Keratinocyte (primary cell): ENCODE measurements at regions not wholly inside any gene's neighbourhood (a gene's known extent, or its start where the extent isn't known, plus 50 kb on each side); places are given as distances from the start of the nearest gene placed in this dataset.

Experiments used
- DNase-seq: peaks from one replicate; pipeline ENCODE4 v3.0.0-alpha.2; 2011; ENCODE audit warnings: low read depth, missing footprints, low spot score
- FAIRE-seq: peaks from 2 replicates; lab custom pipeline; 2011; peaks lifted over from hg19 to GRCh38; lab: Jason Lieb, UNC
- H2AFZ ChIP-seq: 2 replicates; pipeline ENCODE4 v1.6.0; 2012; ENCODE audit warnings: low read length, control low read depth, inconsistent platforms; ENCODE audit not compliant: control insufficient read depth
- H3K27ac ChIP-seq: 2 replicates; pipeline ENCODE4 v1.5.1; 2011; ENCODE audit warnings: low read length; ENCODE audit not compliant: control insufficient read depth, insufficient read depth
- H3K27me3 ChIP-seq: 3 replicates; pipeline ENCODE4 v1.6.0; 2011; ENCODE audit warnings: low read length; ENCODE audit not compliant: control insufficient read depth, insufficient read depth; ENCODE audit errors: extremely low read depth
- H3K36me3 ChIP-seq, 2 experiments: 2 replicates in 1 of 2; 3 replicates in 1 of 2; pipeline ENCODE4 v1.5.1; 2011; ENCODE audit warnings: low read length in 2 of 2, mild to moderate bottlenecking in 1 of 2; ENCODE audit not compliant: control insufficient read depth in 2 of 2, insufficient read depth in 2 of 2; ENCODE audit errors: extremely low read depth in 1 of 2
- H3K4me1 ChIP-seq: 3 replicates; pipeline ENCODE4 v1.5.1; 2011; ENCODE audit warnings: low read length; ENCODE audit not compliant: control insufficient read depth, insufficient read depth; ENCODE audit errors: extremely low read depth
- H3K4me2 ChIP-seq: 3 replicates; pipeline ENCODE4 v1.6.0; 2011; ENCODE audit warnings: low read depth, low read length; ENCODE audit not compliant: control insufficient read depth, insufficient read depth; ENCODE audit errors: extremely low read depth
- H3K4me3 ChIP-seq, 3 experiments: fragments of 200-600 bp in 1 of 3; sonication (generic) in 1 of 3; 2 replicates in 2 of 3; 3 replicates in 1 of 3; pipeline ENCODE4 v1.5.1; 2011 to 2016; ENCODE audit warnings: low read length in 3 of 3, mild to moderate bottlenecking in 3 of 3, control low read depth in 2 of 3, inconsistent platforms in 1 of 3, low read depth in 1 of 3, mixed read lengths in 1 of 3, mixed run types in 1 of 3, moderate library complexity in 1 of 3; ENCODE audit not compliant: control insufficient read depth in 2 of 3, insufficient read depth in 2 of 3; ENCODE audit errors: extremely low read depth in 1 of 3
- H3K79me2 ChIP-seq: 2 replicates; pipeline ENCODE4 v1.6.0; 2012; ENCODE audit warnings: low read length; ENCODE audit not compliant: control insufficient read depth, insufficient read depth
- H3K9ac ChIP-seq: 3 replicates; pipeline ENCODE4 v1.6.0; 2011; ENCODE audit warnings: low read length; ENCODE audit not compliant: control insufficient read depth, insufficient read depth; ENCODE audit errors: extremely low read depth
- H3K9me1 ChIP-seq: 3 replicates; pipeline ENCODE4 v1.6.0; 2011; ENCODE audit warnings: low read length; ENCODE audit not compliant: control insufficient read depth, insufficient read depth; ENCODE audit errors: extremely low read depth
- H3K9me3 ChIP-seq: 2 replicates; pipeline ENCODE4 v1.5.1; 2012; ENCODE audit warnings: low read depth, low read length; ENCODE audit not compliant: control insufficient read depth
- H4K20me1 ChIP-seq: 3 replicates; pipeline ENCODE4 v1.6.0; 2011; ENCODE audit warnings: low read length; ENCODE audit not compliant: control insufficient read depth, insufficient read depth; ENCODE audit errors: extremely low read depth
- CTCF ChIP-seq, 3 experiments: IDR thresholded peaks in 1 of 3; conservative IDR thresholded peaks in 1 of 3; optimal IDR thresholded peaks in 1 of 3; 2 replicates in 2 of 3; 3 replicates in 1 of 3; pipeline versions ENCODE3 to v1.5.1; 2011; ENCODE audit warnings: low read length in 3 of 3, mild to moderate bottlenecking in 3 of 3, moderate library complexity in 2 of 3, control low read depth in 1 of 3, inconsistent platforms in 1 of 3; ENCODE audit not compliant: insufficient read depth in 2 of 3; ENCODE audit errors: extremely low read depth in 1 of 3
- EZH2 ChIP-seq: IDR thresholded peaks from one replicate; pipeline ENCODE4 v1.6.1; 2012; ENCODE audit warnings: inconsistent platforms, mild to moderate bottlenecking, low read length, moderate library complexity
- dilution Hi-C: fragments of 300-500 bp; cut with MboI; formaldehyde crosslinking; loops from one replicate; pipeline ENCODE4 v1.7.0; 2020; ENCODE audit warnings: low sequenced_read_pairs; ENCODE audit not compliant: extremely low pct_ligation_motif_present

- FAIRE-seq (no peak), DNase-seq (no peak)
- Histone ChIP-seq H3K9ac (no peak overlapping the region), H3K9me3 (no peaks in the 10 kb centered on the region), H3K4me3 (no peak overlapping the region), H4K20me1 (no peaks in the 10 kb centered on the region), H2AFZ (no peak overlapping the region), H3K9me1 (no peaks in the 10 kb centered on the region), H3K27me3 (no peaks in the 10 kb centered on the region), H3K4me2 (no peak overlapping the region), H3K36me3 (no peaks in the 10 kb centered on the region), H3K27ac (no peak overlapping the region), H3K4me1 (no peaks in the 10 kb centered on the region), H3K79me2 (no peaks in the 10 kb centered on the region)
- no peak for TF ChIP-seq CTCF (optimal IDR thresholded peaks at IDR 0.05 in 1 of 3, IDR thresholded peaks at IDR 0.05 in 1 of 3, conservative IDR thresholded peaks at IDR 0.05 in 1 of 3; ENCODE audit: extremely low read depth in 1 of 3, insufficient read depth in 2 of 3, low read length in 3 of 3)
- no peak for TF ChIP-seq EZH2
- dilution Hi-C loops, result no loop called here
These were observed 311.3 kb downstream of the KLF12 start for GRCh38 chr13:73822668-73823592.

GRCh38 chr13:73820688-73821087 lies 313.5 kb downstream of the KLF12 start:
- H3K9me1 ChIP-seq, result no peaks in the 10 kb centered on the region
- H3K79me2 ChIP-seq, result no peaks in the 10 kb centered on the region
- H4K20me1 ChIP-seq, result no peaks in the 10 kb centered on the region
- H3K9ac ChIP-seq, result no peak overlapping the region
- no peak overlapping the region for H3K4me3 ChIP-seq
- TF ChIP-seq EZH2, result no peak
- no peak for TF ChIP-seq CTCF (optimal IDR thresholded peaks at IDR 0.05 in 1 of 3, IDR thresholded peaks at IDR 0.05 in 1 of 3, conservative IDR thresholded peaks at IDR 0.05 in 1 of 3; ENCODE audit: extremely low read depth in 1 of 3, insufficient read depth in 2 of 3, low read length in 3 of 3)
- no peak overlapping the region for H3K27ac ChIP-seq
- FAIRE-seq (no peak), DNase-seq (no peak)
- H3K4me2 ChIP-seq, result no peak overlapping the region
- no peak overlapping the region for H2AFZ ChIP-seq
- H3K36me3 ChIP-seq, result no peaks in the 10 kb centered on the region
- no peaks in the 10 kb centered on the region for H3K4me1 ChIP-seq
- dilution Hi-C loops, result no loop called here
- H3K9me3 ChIP-seq, result no peaks in the 10 kb centered on the region
- no peaks in the 10 kb centered on the region for H3K27me3 ChIP-seq
